ENCODE measurements at regions not wholly inside any gene's neighbourhood (a gene's known extent, or its start where the extent isn't known, plus 50 kb on each side); places are given as distances from the start of the nearest gene placed in this dataset.

- no peak overlapping the region for H3K4me3 ChIP-seq (ENCODE audit: low read depth, low read length)
- peak; percentile 32 for DNase-seq (ENCODE audit: low read depth)
- in situ Hi-C loops (cut with HindIII; ENCODE audit: low sequenced_read_pairs): no loop called here
- TF ChIP-seq CTCF (IDR thresholded peaks at IDR 0.05; ENCODE audit: low read depth, low read length, missing control alignments): no peak
These were observed 143.5 kb downstream of the NFKBIZ start for GRCh38 chr3:101992863-101993262.

GRCh38 chr3:101994386-101994785, 145.1 kb downstream of the NFKBIZ start:
- no peak overlapping the region for H3K4me3 ChIP-seq (ENCODE audit: low read depth, low read length)
- in situ Hi-C loops (cut with HindIII; ENCODE audit: low sequenced_read_pairs): no loop called here
- DNase-seq (ENCODE audit: low read depth): no peak
- TF ChIP-seq CTCF (IDR thresholded peaks at IDR 0.05; ENCODE audit: low read depth, low read length, missing control alignments): no peak

- no peak overlapping the region for H3K4me3 ChIP-seq (ENCODE audit: low read depth, low read length)
- in situ Hi-C loops (cut with HindIII; ENCODE audit: low sequenced_read_pairs): no loop called here
- TF ChIP-seq CTCF (IDR thresholded peaks at IDR 0.05; ENCODE audit: low read depth, low read length, missing control alignments): no peak
- DNase-seq (ENCODE audit: low read depth): no peak
These were observed 146.2 kb downstream of the NFKBIZ start for GRCh38 chr3:101995371-101996046.

- no peak for TF ChIP-seq CTCF (IDR thresholded peaks at IDR 0.05; ENCODE audit: low read depth, low read length, missing control alignments)
- in situ Hi-C loops (cut with HindIII; ENCODE audit: low sequenced_read_pairs): no loop called here
- DNase-seq (ENCODE audit: low read depth): no peak
These were observed 147.5 kb downstream of the NFKBIZ start for GRCh38 chr3:101996832-101997231.

GRCh38 chr3:101998256-101998926, 149.1 kb downstream of the NFKBIZ start:
- no peak overlapping the region for H3K4me3 ChIP-seq (ENCODE audit: low read depth, low read length)
- no peak for DNase-seq (ENCODE audit: low read depth)
- no peak for TF ChIP-seq CTCF (IDR thresholded peaks at IDR 0.05; ENCODE audit: low read depth, low read length, missing control alignments)
- in situ Hi-C loops (cut with HindIII; ENCODE audit: low sequenced_read_pairs): no loop called here

More at GRCh38 chr3:101996832-101997231, 147.5 kb downstream of the NFKBIZ start:
- H3K4me3 ChIP-seq (ENCODE audit: low read depth, low read length): no peak overlapping the region

- no peak overlapping the region for H3K4me3 ChIP-seq (ENCODE audit: low read depth, low read length)
- peak; percentile 81 for DNase-seq (ENCODE audit: low read depth)
- in situ Hi-C loops (cut with HindIII; ENCODE audit: low sequenced_read_pairs): no loop called here
- no peak for TF ChIP-seq CTCF (IDR thresholded peaks at IDR 0.05; ENCODE audit: low read depth, low read length, missing control alignments)
These were observed 150.0 kb downstream of the NFKBIZ start for GRCh38 chr3:101999177-101999779.

Data from astrocyte of the cerebellum (primary cell).